HCT116 (cell line): ENCODE measurements at regions not wholly inside any gene's neighbourhood (a gene's known extent, or its start where the extent isn't known, plus 50 kb on each side); places are given as distances from the start of the nearest gene placed in this dataset.
"Not testable (repeated sequence)": the region's sequence is repeated elsewhere in the genome, so short reads cannot be mapped to it uniquely, and the experiment has no call there.

Experiments
- ATF3 ChIP-seq: IDR thresholded peaks from 2 replicates; pipeline ENCODE4 v1.6.1; 2012
- CTCF ChIP-seq, 3 experiments: fragments of 200-600 bp in 1 of 3; sonication (generic) in 1 of 3; IDR thresholded peaks in 2 of 3; conservative IDR thresholded peaks in 1 of 3; 2 replicates each; pipeline ENCODE4 v1.5.1; 2012 to 2017; ENCODE audit warnings: low read depth in 2 of 3, low read length in 2 of 3, antibody characterized with exemption in 1 of 3, borderline replicate concordance in 1 of 3, control low read depth in 1 of 3, mild to moderate bottlenecking in 1 of 3, mixed read lengths in 1 of 3, mixed run types in 1 of 3, moderate library complexity in 1 of 3; ENCODE audit not compliant: insufficient read depth in 1 of 3
- EGR1 ChIP-seq: IDR thresholded peaks from 2 replicates; pipeline ENCODE4 v1.6.1; 2012; ENCODE audit warnings: low read depth
- EZH2 ChIP-seq: fragments of 200-600 bp; sonication (generic); IDR thresholded peaks from 2 replicates; pipeline ENCODE4 v1.6.1; 2017; ENCODE audit warnings: antibody characterized with exemption, mixed run types
- EZH2phosphoT487 ChIP-seq: fragments of 200-600 bp; IDR thresholded peaks from 2 replicates; pipeline ENCODE4 v1.6.1; 2018; ENCODE audit warnings: antibody characterized with exemption, borderline replicate concordance
- JUND ChIP-seq: IDR thresholded peaks from 2 replicates; pipeline ENCODE4 v1.6.1; 2012
- POLR2A ChIP-seq: IDR thresholded peaks from 2 replicates; pipeline ENCODE4 v1.7.0; 2011; ENCODE audit warnings: borderline replicate concordance; ENCODE audit not compliant: insufficient read depth, insufficient read length; ENCODE audit errors: extremely low read depth
- POLR2AphosphoS5 ChIP-seq: IDR thresholded peaks from 2 replicates; pipeline ENCODE4 v1.6.1; 2011; ENCODE audit warnings: mild to moderate bottlenecking, low read depth, low read length, moderate library complexity
- RAD21 ChIP-seq: IDR thresholded peaks from 2 replicates; pipeline ENCODE4 v1.6.1; 2012; ENCODE audit warnings: low read depth, mild to moderate bottlenecking
- SIN3A ChIP-seq: IDR thresholded peaks from 2 replicates; pipeline ENCODE4 v1.6.1; 2012; ENCODE audit warnings: low read depth
- YY1 ChIP-seq: IDR thresholded peaks from 2 replicates; pipeline ENCODE4 v1.6.1; 2011; ENCODE audit warnings: low read length, low read depth, moderate library complexity, mild to moderate bottlenecking; ENCODE audit not compliant: insufficient replicate concordance; ENCODE audit errors: extremely low read depth

GRCh38 chr15:30484887-30485286, 67.0 kb upstream of the GOLGA8Q start:
- not testable (repeated sequence) for TF ChIP-seq CTCF (IDR thresholded peaks at IDR 0.05 in 2 of 3, conservative IDR thresholded peaks at IDR 0.05 in 1 of 3; ENCODE audit: borderline replicate concordance in 1 of 3, insufficient read depth in 1 of 3, low read depth in 2 of 3, low read length in 2 of 3); POLR2A; SIN3A; EGR1; EZH2phosphoT487; JUND; EZH2; RAD21; YY1; ATF3; POLR2AphosphoS5
